Activated B cell treated with CpG ODN at 0.5 μM for 24 hours (primary cell): ENCODE measurements at regions not wholly inside any gene's neighbourhood (a gene's known extent, or its start where the extent isn't known, plus 50 kb on each side); places are given as distances from the start of the nearest gene placed in this dataset.

Source experiments
- ATAC-seq: fragments of 200-7000 bp; cut with Tn5 transposase; one replicate; pipeline ENCODE4 v1.10.0; 2021; ENCODE audit warnings: low read depth, mild to moderate bottlenecking, moderate library complexity
- CTCF ChIA-PET: fragments of 350-600 bp; sonication (Branson Sonifier 250); formaldehyde crosslinking; loops from one replicate; lab custom pipeline; 2021; ENCODE audit warnings: antibody characterized with exemption; lab: Charles Lee
- POLR2A ChIA-PET: fragments of 350-600 bp; sonication (Branson Sonifier 250); formaldehyde crosslinking; loops from one replicate; lab custom pipeline; 2021; ENCODE audit warnings: antibody characterized with exemption; lab: Charles Lee
- DNase-seq: peaks from one replicate; pipeline ENCODE4 v3.0.0; 2022
- H3K27ac Mint-ChIP-seq: one replicate; pipeline ENCODE4 v1.8.0; 2020; ENCODE audit warnings: mixed read lengths
- H3K27me3 Mint-ChIP-seq: one replicate; pipeline ENCODE4 v1.8.0; 2021; ENCODE audit warnings: mixed read lengths
- H3K36me3 Mint-ChIP-seq: one replicate; pipeline ENCODE4 v1.8.0; 2021; ENCODE audit warnings: low read depth, mixed read lengths
- H3K4me1 Mint-ChIP-seq: one replicate; pipeline ENCODE4 v1.8.0; 2021; ENCODE audit warnings: mixed read lengths
- H3K4me3 Mint-ChIP-seq: one replicate; pipeline ENCODE4 v1.8.0; 2020; ENCODE audit warnings: mild to moderate bottlenecking, mixed read lengths
- H3K9me3 Mint-ChIP-seq: one replicate; pipeline ENCODE4 v1.8.0; 2020; ENCODE audit warnings: mixed read lengths
- intact Hi-C: fragments of 100-400 bp; cut with micrococcal nuclease; formaldehyde crosslinking; loops from one replicate; pipeline ENCODE4 v1.15.1; 2024
- TF ChIP-seq, protein P1 (sequence below): fragments of 200-600 bp; IDR thresholded peaks from one replicate; pipeline ENCODE4 v1.8.0; 2022; ENCODE audit warnings: antibody characterized with exemption, mild to moderate bottlenecking

DNA sequence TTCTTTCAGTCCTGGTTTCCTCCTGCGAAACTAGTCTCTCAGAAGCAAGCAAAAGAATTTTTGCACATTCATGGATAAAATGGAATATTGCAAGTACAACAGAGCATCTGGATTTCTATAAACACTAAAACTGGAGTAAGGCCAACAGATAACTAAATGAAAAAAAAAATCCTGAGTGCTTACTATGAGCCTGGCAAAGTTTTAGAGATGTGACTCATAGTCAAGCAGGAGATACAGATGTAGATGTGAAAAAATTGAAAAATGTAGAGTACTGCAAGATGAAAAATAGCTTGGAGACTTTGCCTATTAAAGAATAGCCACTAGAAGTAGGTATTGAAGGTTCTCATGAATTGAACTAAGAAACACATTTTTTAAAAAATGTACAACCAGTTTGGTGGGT lies 397.4 kb downstream of the OTOL1 start:
- no peaks in the 10 kb centered on the region for H3K36me3 Mint-ChIP-seq
- POLR2A ChIA-PET = no interaction called here
- H3K27me3 Mint-ChIP-seq = no peaks in the 10 kb centered on the region
- intact Hi-C loops = no loop called here
- DNase-seq (no peak), ATAC-seq (no peak)
- no peaks in the 10 kb centered on the region for H3K4me1 Mint-ChIP-seq
- CTCF ChIA-PET = no interaction called here
- TF ChIP-seq, protein P1, sequence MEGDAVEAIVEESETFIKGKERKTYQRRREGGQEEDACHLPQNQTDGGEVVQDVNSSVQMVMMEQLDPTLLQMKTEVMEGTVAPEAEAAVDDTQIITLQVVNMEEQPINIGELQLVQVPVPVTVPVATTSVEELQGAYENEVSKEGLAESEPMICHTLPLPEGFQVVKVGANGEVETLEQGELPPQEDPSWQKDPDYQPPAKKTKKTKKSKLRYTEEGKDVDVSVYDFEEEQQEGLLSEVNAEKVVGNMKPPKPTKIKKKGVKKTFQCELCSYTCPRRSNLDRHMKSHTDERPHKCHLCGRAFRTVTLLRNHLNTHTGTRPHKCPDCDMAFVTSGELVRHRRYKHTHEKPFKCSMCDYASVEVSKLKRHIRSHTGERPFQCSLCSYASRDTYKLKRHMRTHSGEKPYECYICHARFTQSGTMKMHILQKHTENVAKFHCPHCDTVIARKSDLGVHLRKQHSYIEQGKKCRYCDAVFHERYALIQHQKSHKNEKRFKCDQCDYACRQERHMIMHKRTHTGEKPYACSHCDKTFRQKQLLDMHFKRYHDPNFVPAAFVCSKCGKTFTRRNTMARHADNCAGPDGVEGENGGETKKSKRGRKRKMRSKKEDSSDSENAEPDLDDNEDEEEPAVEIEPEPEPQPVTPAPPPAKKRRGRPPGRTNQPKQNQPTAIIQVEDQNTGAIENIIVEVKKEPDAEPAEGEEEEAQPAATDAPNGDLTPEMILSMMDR = no peak
- no peak overlapping the region for H3K4me3 Mint-ChIP-seq
- peaks cover 5% of the 10 kb centered on the region for H3K9me3 Mint-ChIP-seq
- no peak overlapping the region for H3K27ac Mint-ChIP-seq

- Mint-ChIP-seq H3K27ac (no peak overlapping the region), H3K4me3 (no peak overlapping the region), H3K27me3 (no peaks in the 10 kb centered on the region), H3K36me3 (no peaks in the 10 kb centered on the region), H3K4me1 (no peaks in the 10 kb centered on the region), H3K9me3 (peaks cover 5% of the 10 kb centered on the region)
- intact Hi-C loops = no loop called here
- DNase-seq (no peak), ATAC-seq (no peak)
- ChIA-PET POLR2A (no interaction called here), CTCF (no interaction called here)
- TF ChIP-seq, protein P1 = no peak
Measured at GRCh38 chr3:161894657-161895056, 398.0 kb downstream of the OTOL1 start.

DNA sequence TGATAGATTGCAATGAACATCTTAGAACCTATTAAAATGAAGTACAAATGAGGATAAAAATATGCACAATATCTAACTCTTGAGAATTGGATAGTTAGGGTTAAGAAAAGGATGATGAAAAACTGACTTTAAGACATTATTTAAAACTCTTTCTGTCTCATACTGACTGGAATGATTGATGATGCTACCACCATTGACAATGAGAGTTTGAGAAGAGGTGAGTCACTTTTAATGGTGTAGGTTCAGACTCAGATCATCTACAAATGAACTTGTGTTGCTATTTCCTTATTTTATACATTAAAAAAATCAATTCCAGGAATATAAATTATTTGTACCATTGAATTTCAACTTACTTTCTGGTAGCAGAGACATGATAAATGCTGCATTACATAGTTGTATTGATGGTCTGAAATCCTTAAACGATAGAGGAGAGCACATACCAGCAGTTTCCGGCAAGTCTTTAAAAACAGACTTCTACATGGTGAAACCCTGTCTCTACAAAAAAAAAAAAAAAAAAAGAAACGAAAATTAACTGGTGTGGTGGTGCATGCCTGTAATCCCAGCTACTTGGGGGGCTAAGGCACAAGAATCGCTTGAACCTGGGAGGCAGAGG lies 409.0 kb downstream of the OTOL1 start:
- Mint-ChIP-seq H3K27me3 (no peaks in the 10 kb centered on the region), H3K4me1 (no peaks in the 10 kb centered on the region), H3K36me3 (no peaks in the 10 kb centered on the region), H3K9me3 (no peaks in the 10 kb centered on the region), H3K4me3 (no peak overlapping the region), H3K27ac (no peak overlapping the region)
- POLR2A ChIA-PET = no interaction called here
- DNase-seq = no peak
- CTCF ChIA-PET = no interaction called here
- TF ChIP-seq, protein P1 = no peak
- intact Hi-C loops = no loop called here
- no peak for ATAC-seq

DNA sequence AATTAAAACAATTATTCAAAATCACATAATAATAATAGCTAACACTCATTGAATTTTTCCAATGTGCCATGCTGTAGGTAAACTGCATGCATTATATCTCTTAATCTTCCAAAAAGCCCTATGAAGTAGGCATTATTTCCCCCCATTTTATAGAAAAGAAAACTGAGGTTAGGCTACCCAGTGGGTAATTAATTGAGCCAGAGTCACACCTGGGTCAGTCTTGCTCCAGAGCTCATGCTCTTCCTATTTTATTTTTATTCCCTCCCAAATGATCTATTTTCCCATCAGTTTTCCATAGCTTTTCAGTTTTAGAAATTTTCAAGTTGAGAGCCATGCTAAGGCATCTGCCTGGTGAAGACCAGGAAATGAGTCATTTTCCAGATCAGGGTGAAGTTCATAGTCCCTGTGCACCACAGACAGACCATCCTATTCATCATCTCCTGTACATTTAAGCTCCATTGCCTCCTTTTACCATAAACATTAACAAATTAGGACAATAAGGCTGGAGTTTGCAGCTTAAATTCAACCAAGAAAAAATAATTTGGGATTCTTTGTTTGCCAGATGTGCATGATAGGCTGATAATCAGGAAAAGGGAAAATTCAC lies 417.3 kb downstream of the OTOL1 start:
- TF ChIP-seq, protein P1 = no peak
- no peak overlapping the region for H3K4me3 Mint-ChIP-seq
- POLR2A ChIA-PET = no interaction called here
- ATAC-seq (no peak), DNase-seq (no peak)
- no peaks in the 10 kb centered on the region for H3K9me3 Mint-ChIP-seq
- H3K27me3 Mint-ChIP-seq = no peaks in the 10 kb centered on the region
- no peak overlapping the region for H3K27ac Mint-ChIP-seq
- H3K4me1 Mint-ChIP-seq = no peaks in the 10 kb centered on the region
- CTCF ChIA-PET = no interaction called here
- H3K36me3 Mint-ChIP-seq = no peaks in the 10 kb centered on the region
- intact Hi-C loops = no loop called here

GRCh38 chr3:161914703-161915417 lies 418.3 kb downstream of the OTOL1 start:
- DNase-seq (no peak), ATAC-seq (no peak)
- no peak overlapping the region for H3K27ac Mint-ChIP-seq
- TF ChIP-seq, protein P1 = no peak
- intact Hi-C loops = no loop called here
- CTCF ChIA-PET = no interaction called here
- no peak overlapping the region for H3K4me3 Mint-ChIP-seq
- H3K4me1 Mint-ChIP-seq = no peaks in the 10 kb centered on the region
- no peaks in the 10 kb centered on the region for H3K27me3 Mint-ChIP-seq
- peaks cover 3% of the 10 kb centered on the region for H3K9me3 Mint-ChIP-seq
- no peaks in the 10 kb centered on the region for H3K36me3 Mint-ChIP-seq
- POLR2A ChIA-PET = no interaction called here
